ENCODE measurements at regions not wholly inside any gene's neighbourhood (a gene's known extent, or its start where the extent isn't known, plus 50 kb on each side); places are given as distances from the start of the nearest gene placed in this dataset.

DNA sequence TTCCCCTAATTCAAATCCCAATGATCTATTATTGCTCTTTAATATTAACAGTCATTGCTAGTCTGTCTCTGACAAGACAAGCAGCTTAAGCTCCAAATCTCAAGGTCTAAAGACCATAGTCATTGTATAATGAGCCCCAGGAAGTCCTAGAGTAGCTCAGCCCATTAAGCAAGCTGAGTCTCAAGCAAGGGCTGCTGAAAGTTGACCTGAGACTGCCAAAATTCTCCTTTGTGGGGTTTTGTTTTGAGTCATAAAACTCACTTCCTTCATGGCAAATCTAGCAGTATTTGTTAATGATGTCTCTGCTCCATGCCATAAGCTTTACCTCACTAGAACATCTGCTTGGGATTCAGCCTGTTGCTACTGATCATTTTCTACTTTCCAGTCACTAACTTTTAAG, 313.2 kb downstream of the ANTXR2 start:
- Histone ChIP-seq H3K9me1 (ENCODE audit: insufficient read depth, low read length) (no peaks in the 10 kb centered on the region), H3K4me1 (ENCODE audit: control insufficient read depth, insufficient read depth, low read length) (no peaks in the 10 kb centered on the region), H2AK9ac (replicated peaks; ENCODE audit: low read depth, low read length, poor library complexity) (no peak overlapping the region), H3K9me3 (ENCODE audit: control insufficient read depth, insufficient read depth, low read length) (no peaks in the 10 kb centered on the region), H3K4me3 (ENCODE audit: insufficient read depth, low read depth, low read length) (no peak overlapping the region), H3K79me1 (ENCODE audit: low read depth in 1 of 2, low read length in 2 of 2) (no peaks in the 10 kb centered on the region), H3K27me3 (ENCODE audit: control insufficient read depth, insufficient read depth, low read length) (no peaks in the 10 kb centered on the region), H3K27ac (ENCODE audit: insufficient read depth, low read length) (no peak overlapping the region), H2BK120ac (ENCODE audit: low read depth, low read length) (no peak overlapping the region), H2BK5ac (ENCODE audit: low read depth, low read length, poor library complexity, severe bottlenecking) (no peak overlapping the region), H3K56ac (ENCODE audit: extremely low read depth, insufficient read depth, low read length) (no peak overlapping the region), H4K8ac (ENCODE audit: low read depth in 2 of 2, low read length in 2 of 2) (no peak overlapping the region), H3K9ac (ENCODE audit: low read depth, low read length) (no peak overlapping the region), H3K4me2 (ENCODE audit: low read depth, low read length) (no peak overlapping the region), H3K36me3 (ENCODE audit: control insufficient read depth, insufficient read depth, low read length) (no peaks in the 10 kb centered on the region), H4K91ac (ENCODE audit: insufficient read depth, low read depth, low read length) (no peak overlapping the region), H3K18ac (ENCODE audit: low read depth, low read length) (no peak overlapping the region), H3K14ac (replicated peaks; ENCODE audit: low read depth, low read length) (no peak overlapping the region), H2BK20ac (ENCODE audit: low read depth, low read length) (no peak overlapping the region), H3K4ac (ENCODE audit: low read depth, low read length) (no peak overlapping the region), H2AFZ (replicated peaks; ENCODE audit: low read length, poor library complexity) (no peak overlapping the region), H4K5ac (ENCODE audit: low read depth, low read length) (no peak overlapping the region), H4K20me1 (ENCODE audit: insufficient read depth, low read length) (no peaks in the 10 kb centered on the region), H2BK15ac (ENCODE audit: low read depth, low read length) (no peak overlapping the region), H2AK5ac (ENCODE audit: low read depth, low read length) (no peak overlapping the region), H3K23ac (ENCODE audit: low read depth, low read length) (no peak overlapping the region)
- BruUV-seq (replicated peaks) = no TSS peak
- no peak for DNase-seq
- TF ChIP-seq MAFK (IDR thresholded peaks at IDR 0.05; ENCODE audit: low read depth, low read length) (no peak), SMC3 (IDR thresholded peaks at IDR 0.05; ENCODE audit: low read depth, low read length) (no peak), RFX5 (IDR thresholded peaks at IDR 0.05; ENCODE audit: low read depth, low read length) (no peak)
- TF ChIP-seq, protein P1, sequence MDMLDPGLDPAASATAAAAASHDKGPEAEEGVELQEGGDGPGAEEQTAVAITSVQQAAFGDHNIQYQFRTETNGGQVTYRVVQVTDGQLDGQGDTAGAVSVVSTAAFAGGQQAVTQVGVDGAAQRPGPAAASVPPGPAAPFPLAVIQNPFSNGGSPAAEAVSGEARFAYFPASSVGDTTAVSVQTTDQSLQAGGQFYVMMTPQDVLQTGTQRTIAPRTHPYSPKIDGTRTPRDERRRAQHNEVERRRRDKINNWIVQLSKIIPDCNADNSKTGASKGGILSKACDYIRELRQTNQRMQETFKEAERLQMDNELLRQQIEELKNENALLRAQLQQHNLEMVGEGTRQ (IDR thresholded peaks at IDR 0.05; ENCODE audit: low read depth, low read length) = no peak
- ChIA-PET POLR2A (ENCODE audit: unreplicated experiment) (no interaction called here), CTCF (no interaction called here)
- ATAC-seq (ENCODE audit: low read depth) = no peak
- intact Hi-C loops (cut with micrococcal nuclease) (no loop called here), dilution Hi-C loops (cut with HindIII; ENCODE audit: low sequenced_read_pairs, unreplicated experiment) (no loop called here), in situ Hi-C loops (cut with MboI; ENCODE audit: low sequenced_read_pairs) (no loop called here)

All from IMR-90 (cell line).